ENCODE measurements at regions not wholly inside any gene's neighbourhood (a gene's known extent, or its start where the extent isn't known, plus 50 kb on each side); places are given as distances from the start of the nearest gene placed in this dataset.

GRCh38 chr3:66717806-66718205 is 217.0 kb upstream of the LRIG1 start:
- H3K4me3 ChIP-seq (replicated peaks in 1 of 2; ENCODE audit: low read depth in 1 of 2, low read length in 2 of 2): no peak overlapping the region
- intact Hi-C loops (cut with micrococcal nuclease): no loop called here
- TF ChIP-seq SRF (IDR thresholded peaks at IDR 0.05; ENCODE audit: low read depth) (no peak), ELF1 (IDR thresholded peaks at IDR 0.05; ENCODE audit: borderline replicate concordance, low read depth) (no peak), EGR1 (IDR thresholded peaks at IDR 0.05; ENCODE audit: low read depth) (no peak), CBX3 (IDR thresholded peaks at IDR 0.05; ENCODE audit: low read depth) (no peak), ATF3 (IDR thresholded peaks at IDR 0.05) (no peak), CEBPB (IDR thresholded peaks at IDR 0.05; ENCODE audit: low read depth) (no peak)
- TF ChIP-seq, protein P1, sequence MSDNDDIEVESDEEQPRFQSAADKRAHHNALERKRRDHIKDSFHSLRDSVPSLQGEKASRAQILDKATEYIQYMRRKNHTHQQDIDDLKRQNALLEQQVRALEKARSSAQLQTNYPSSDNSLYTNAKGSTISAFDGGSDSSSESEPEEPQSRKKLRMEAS (IDR thresholded peaks at IDR 0.05): no peak
- no peaks in the 10 kb centered on the region for H3K9me2 ChIP-seq (ENCODE audit: insufficient read depth)
- ChIA-PET RAD21 (ENCODE audit: low non-redundant PET in 1 of 2, low total read pairs in 2 of 2, uncharacterized antibody in 2 of 2, unreplicated experiment in 2 of 2) (no interaction called here), POLR2A (no interaction called here), CTCF (no interaction called here)
- H3K4me2 ChIP-seq (ENCODE audit: low read length): no peak overlapping the region
- no peaks in the 10 kb centered on the region for H3K4me1 ChIP-seq (ENCODE audit: control insufficient read depth in 1 of 2, insufficient read depth in 2 of 2, low read length in 2 of 2)
- no peaks in the 10 kb centered on the region for H3K36me3 ChIP-seq (ENCODE audit: control insufficient read depth in 1 of 2, insufficient read depth in 2 of 2, low read length in 2 of 2)
- H3K27ac ChIP-seq (ENCODE audit: low read depth, low read length): no peak overlapping the region
- H3K79me2 ChIP-seq (ENCODE audit: insufficient read depth, low read length): no peaks in the 10 kb centered on the region
- H3K9me3 ChIP-seq (ENCODE audit: control insufficient read depth in 1 of 2, insufficient read depth in 1 of 2, low read depth in 1 of 2, low read length in 2 of 2): no peaks in the 10 kb centered on the region
- peaks cover 10% of the 10 kb centered on the region for H3K27me3 ChIP-seq (ENCODE audit: insufficient read depth, low read length)
- DNase-seq (ENCODE audit: low read depth, low spot score) (no peak), ATAC-seq (no peak)
- no peak overlapping the region for H2AFZ ChIP-seq (ENCODE audit: low read depth, low read length, poor library complexity, severe bottlenecking)
- no TSS peak for BruUV-seq (replicated peaks)
- no peak overlapping the region for H3K9ac ChIP-seq (ENCODE audit: low read length)
- no peaks in the 10 kb centered on the region for H4K20me1 ChIP-seq (ENCODE audit: insufficient read depth)

- H3K4me3 ChIP-seq (replicated peaks in 1 of 2; ENCODE audit: low read depth in 1 of 2, low read length in 2 of 2): no peak overlapping the region
- RAD21 ChIA-PET (ENCODE audit: low non-redundant PET in 1 of 2, low total read pairs in 2 of 2, uncharacterized antibody in 2 of 2, unreplicated experiment in 2 of 2): no interaction called here
- BruUV-seq (replicated peaks): no TSS peak
- H4K20me1 ChIP-seq (ENCODE audit: insufficient read depth): no peaks in the 10 kb centered on the region
- TF ChIP-seq CEBPB (IDR thresholded peaks at IDR 0.05; ENCODE audit: low read depth) (no peak), FOSL1 (IDR thresholded peaks at IDR 0.05; ENCODE audit: low read depth) (no peak), JUND (IDR thresholded peaks at IDR 0.05) (no peak), SIN3A (IDR thresholded peaks at IDR 0.05; ENCODE audit: low read depth) (no peak), ELF1 (IDR thresholded peaks at IDR 0.05; ENCODE audit: borderline replicate concordance, low read depth) (no peak)
- TF ChIP-seq, protein P1 (IDR thresholded peaks at IDR 0.05): no peak
- H3K27ac ChIP-seq (ENCODE audit: low read depth, low read length): no peak overlapping the region
- no peak overlapping the region for H3K9ac ChIP-seq (ENCODE audit: low read length)
- H3K4me2 ChIP-seq (ENCODE audit: low read length): no peak overlapping the region
- CTCF ChIA-PET: no interaction called here
- no peak overlapping the region for H2AFZ ChIP-seq (ENCODE audit: low read depth, low read length, poor library complexity, severe bottlenecking)
- DNase-seq (ENCODE audit: low read depth, low spot score) (no peak), ATAC-seq (no peak)
- peaks cover 6% of the 10 kb centered on the region; the same call in 1 of the 2 replicates for H3K27me3 ChIP-seq (ENCODE audit: insufficient read depth, low read length)
- H3K36me3 ChIP-seq (ENCODE audit: control insufficient read depth in 1 of 2, insufficient read depth in 2 of 2, low read length in 2 of 2): no peaks in the 10 kb centered on the region
- intact Hi-C loops (cut with micrococcal nuclease): no loop called here
- H3K4me1 ChIP-seq (ENCODE audit: control insufficient read depth in 1 of 2, insufficient read depth in 2 of 2, low read length in 2 of 2): no peaks in the 10 kb centered on the region
- no peaks in the 10 kb centered on the region for H3K79me2 ChIP-seq (ENCODE audit: insufficient read depth, low read length)
- no peaks in the 10 kb centered on the region for H3K9me3 ChIP-seq (ENCODE audit: control insufficient read depth in 1 of 2, insufficient read depth in 1 of 2, low read depth in 1 of 2, low read length in 2 of 2)
- POLR2A ChIA-PET: no interaction called here
- no peaks in the 10 kb centered on the region for H3K9me2 ChIP-seq (ENCODE audit: insufficient read depth)
Observed at GRCh38 chr3:66719796-66720356, 219.1 kb upstream of the LRIG1 start.

Data from HCT116 (cell line).